Activated B cell treated with CpG ODN at 0.5 μM for 24 hours (primary cell): ENCODE measurements at regions not wholly inside any gene's neighbourhood (a gene's known extent, or its start where the extent isn't known, plus 50 kb on each side); places are given as distances from the start of the nearest gene placed in this dataset.

Source experiments
- ATAC-seq: fragments of 200-7000 bp; cut with Tn5 transposase; one replicate; pipeline ENCODE4 v1.10.0; 2021; ENCODE audit warnings: low read depth, mild to moderate bottlenecking, moderate library complexity
- CTCF ChIA-PET: fragments of 350-600 bp; sonication (Branson Sonifier 250); formaldehyde crosslinking; loops from one replicate; lab custom pipeline; 2021; ENCODE audit warnings: antibody characterized with exemption; lab: Charles Lee
- POLR2A ChIA-PET: fragments of 350-600 bp; sonication (Branson Sonifier 250); formaldehyde crosslinking; loops from one replicate; lab custom pipeline; 2021; ENCODE audit warnings: antibody characterized with exemption; lab: Charles Lee
- DNase-seq: peaks from one replicate; pipeline ENCODE4 v3.0.0; 2022
- H3K27ac Mint-ChIP-seq: one replicate; pipeline ENCODE4 v1.8.0; 2020; ENCODE audit warnings: mixed read lengths
- H3K27me3 Mint-ChIP-seq: one replicate; pipeline ENCODE4 v1.8.0; 2021; ENCODE audit warnings: mixed read lengths
- H3K36me3 Mint-ChIP-seq: one replicate; pipeline ENCODE4 v1.8.0; 2021; ENCODE audit warnings: low read depth, mixed read lengths
- H3K4me1 Mint-ChIP-seq: one replicate; pipeline ENCODE4 v1.8.0; 2021; ENCODE audit warnings: mixed read lengths
- H3K4me3 Mint-ChIP-seq: one replicate; pipeline ENCODE4 v1.8.0; 2020; ENCODE audit warnings: mild to moderate bottlenecking, mixed read lengths
- H3K9me3 Mint-ChIP-seq: one replicate; pipeline ENCODE4 v1.8.0; 2020; ENCODE audit warnings: mixed read lengths
- intact Hi-C: fragments of 100-400 bp; cut with micrococcal nuclease; formaldehyde crosslinking; loops from one replicate; pipeline ENCODE4 v1.15.1; 2024
- TF ChIP-seq, protein P1 (sequence below): fragments of 200-600 bp; IDR thresholded peaks from one replicate; pipeline ENCODE4 v1.8.0; 2022; ENCODE audit warnings: antibody characterized with exemption, mild to moderate bottlenecking

GRCh38 chrX:115368876-115369275 lies 79.4 kb downstream of the LUZP4 start:
- Mint-ChIP-seq H3K36me3 (no peaks in the 10 kb centered on the region), H3K27ac (no peak overlapping the region), H3K27me3 (no peaks in the 10 kb centered on the region), H3K4me3 (no peak overlapping the region), H3K9me3 (no peaks in the 10 kb centered on the region), H3K4me1 (no peaks in the 10 kb centered on the region)
- TF ChIP-seq, protein P1, sequence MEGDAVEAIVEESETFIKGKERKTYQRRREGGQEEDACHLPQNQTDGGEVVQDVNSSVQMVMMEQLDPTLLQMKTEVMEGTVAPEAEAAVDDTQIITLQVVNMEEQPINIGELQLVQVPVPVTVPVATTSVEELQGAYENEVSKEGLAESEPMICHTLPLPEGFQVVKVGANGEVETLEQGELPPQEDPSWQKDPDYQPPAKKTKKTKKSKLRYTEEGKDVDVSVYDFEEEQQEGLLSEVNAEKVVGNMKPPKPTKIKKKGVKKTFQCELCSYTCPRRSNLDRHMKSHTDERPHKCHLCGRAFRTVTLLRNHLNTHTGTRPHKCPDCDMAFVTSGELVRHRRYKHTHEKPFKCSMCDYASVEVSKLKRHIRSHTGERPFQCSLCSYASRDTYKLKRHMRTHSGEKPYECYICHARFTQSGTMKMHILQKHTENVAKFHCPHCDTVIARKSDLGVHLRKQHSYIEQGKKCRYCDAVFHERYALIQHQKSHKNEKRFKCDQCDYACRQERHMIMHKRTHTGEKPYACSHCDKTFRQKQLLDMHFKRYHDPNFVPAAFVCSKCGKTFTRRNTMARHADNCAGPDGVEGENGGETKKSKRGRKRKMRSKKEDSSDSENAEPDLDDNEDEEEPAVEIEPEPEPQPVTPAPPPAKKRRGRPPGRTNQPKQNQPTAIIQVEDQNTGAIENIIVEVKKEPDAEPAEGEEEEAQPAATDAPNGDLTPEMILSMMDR, result no peak
- ATAC-seq (no peak), DNase-seq (no peak)
- POLR2A ChIA-PET, result no interaction called here
- intact Hi-C loops, result no loop called here
- CTCF ChIA-PET, result no interaction called here

- ATAC-seq (no peak), DNase-seq (no peak)
- Mint-ChIP-seq H3K4me3 (no peak overlapping the region), H3K27me3 (no peaks in the 10 kb centered on the region), H3K4me1 (no peaks in the 10 kb centered on the region), H3K36me3 (no peaks in the 10 kb centered on the region), H3K9me3 (no peaks in the 10 kb centered on the region), H3K27ac (no peak overlapping the region)
- ChIA-PET CTCF (no interaction called here), POLR2A (no interaction called here)
- intact Hi-C loops, result no loop called here
- TF ChIP-seq, protein P1, result no peak
Measured at GRCh38 chrX:115372152-115372551, 82.6 kb downstream of the LUZP4 start.

- H3K4me3 Mint-ChIP-seq, result no peak overlapping the region
- TF ChIP-seq, protein P1, result no peak
- intact Hi-C loops, result no loop called here
- ATAC-seq (no peak), DNase-seq (no peak)
- H3K27me3 Mint-ChIP-seq, result no peaks in the 10 kb centered on the region
- no peaks in the 10 kb centered on the region for H3K9me3 Mint-ChIP-seq
- no peak overlapping the region for H3K27ac Mint-ChIP-seq
- POLR2A ChIA-PET, result no interaction called here
- no peaks in the 10 kb centered on the region for H3K4me1 Mint-ChIP-seq
- CTCF ChIA-PET, result no interaction called here
- H3K36me3 Mint-ChIP-seq, result no peaks in the 10 kb centered on the region
Measured at GRCh38 chrX:115373308-115373707, 83.8 kb downstream of the LUZP4 start.

GRCh38 chrX:115378471-115378870 lies 89.0 kb downstream of the LUZP4 start:
- ChIA-PET CTCF (no interaction called here), POLR2A (no interaction called here)
- no peaks in the 10 kb centered on the region for H3K9me3 Mint-ChIP-seq
- no peak for DNase-seq
- no peak overlapping the region for H3K27ac Mint-ChIP-seq
- no peak overlapping the region for H3K4me3 Mint-ChIP-seq
- H3K27me3 Mint-ChIP-seq, result no peaks in the 10 kb centered on the region
- TF ChIP-seq, protein P1, result no peak
- no peaks in the 10 kb centered on the region for H3K4me1 Mint-ChIP-seq
- ATAC-seq, result no peak
- H3K36me3 Mint-ChIP-seq, result no peaks in the 10 kb centered on the region
- intact Hi-C loops, result no loop called here

GRCh38 chrX:115387327-115387726 lies 97.8 kb downstream of the LUZP4 start:
- Mint-ChIP-seq H3K9me3 (no peaks in the 10 kb centered on the region), H3K36me3 (no peaks in the 10 kb centered on the region), H3K27me3 (no peaks in the 10 kb centered on the region), H3K4me1 (no peaks in the 10 kb centered on the region), H3K27ac (no peak overlapping the region), H3K4me3 (no peak overlapping the region)
- intact Hi-C loops, result no loop called here
- ChIA-PET POLR2A (no interaction called here), CTCF (no interaction called here)
- TF ChIP-seq, protein P1, result no peak
- ATAC-seq (no peak), DNase-seq (no peak)
